Activated CD8-positive, alpha-beta T cell treated with anti-CD3 and anti-CD28 coated beads for 36 hours (primary cell): ENCODE measurements at regions not wholly inside any gene's neighbourhood (a gene's known extent, or its start where the extent isn't known, plus 50 kb on each side); places are given as distances from the start of the nearest gene placed in this dataset.

ENCODE experiments used
- ATAC-seq: fragments of 200-7000 bp; cut with Tn5 transposase; one replicate; pipeline ENCODE4 v1.10.0; 2021; ENCODE audit warnings: mild to moderate bottlenecking, moderate library complexity
- CTCF ChIA-PET: fragments of 350-600 bp; sonication (Branson Sonifier 250); formaldehyde crosslinking; loops from one replicate; lab custom pipeline; 2021; ENCODE audit warnings: antibody characterized with exemption; lab: Charles Lee
- POLR2A ChIA-PET: fragments of 350-600 bp; sonication (Branson Sonifier 250); formaldehyde crosslinking; loops from one replicate; lab custom pipeline; 2021; ENCODE audit warnings: antibody characterized with exemption; lab: Charles Lee
- DNase-seq: peaks from one replicate; pipeline ENCODE4 v3.0.0-alpha.2; 2020
- H3K27ac Mint-ChIP-seq: one replicate; pipeline ENCODE4 v1.8.0; 2021; ENCODE audit warnings: mild to moderate bottlenecking, mixed read lengths
- H3K27me3 Mint-ChIP-seq: one replicate; pipeline ENCODE4 v1.8.0; 2021; ENCODE audit warnings: mixed read lengths
- H3K36me3 Mint-ChIP-seq: one replicate; pipeline ENCODE4 v1.8.0; 2021; ENCODE audit warnings: low read depth, mixed read lengths
- H3K4me1 Mint-ChIP-seq: one replicate; pipeline ENCODE4 v1.8.0; 2021; ENCODE audit warnings: low read depth, mixed read lengths
- H3K4me3 Mint-ChIP-seq: one replicate; pipeline ENCODE4 v1.8.0; 2021; ENCODE audit warnings: mild to moderate bottlenecking, moderate library complexity, mixed read lengths
- H3K9me3 Mint-ChIP-seq: one replicate; pipeline ENCODE4 v1.8.0; 2021; ENCODE audit warnings: mixed read lengths
- intact Hi-C: fragments of 100-400 bp; cut with micrococcal nuclease; formaldehyde crosslinking; loops from one replicate; pipeline ENCODE4 v1.10.0; 2022
- TF ChIP-seq, protein P1 (sequence below): fragments of 200-600 bp; IDR thresholded peaks from one replicate; pipeline ENCODE4 v1.8.0; 2022; ENCODE audit warnings: antibody characterized with exemption, mild to moderate bottlenecking

DNA sequence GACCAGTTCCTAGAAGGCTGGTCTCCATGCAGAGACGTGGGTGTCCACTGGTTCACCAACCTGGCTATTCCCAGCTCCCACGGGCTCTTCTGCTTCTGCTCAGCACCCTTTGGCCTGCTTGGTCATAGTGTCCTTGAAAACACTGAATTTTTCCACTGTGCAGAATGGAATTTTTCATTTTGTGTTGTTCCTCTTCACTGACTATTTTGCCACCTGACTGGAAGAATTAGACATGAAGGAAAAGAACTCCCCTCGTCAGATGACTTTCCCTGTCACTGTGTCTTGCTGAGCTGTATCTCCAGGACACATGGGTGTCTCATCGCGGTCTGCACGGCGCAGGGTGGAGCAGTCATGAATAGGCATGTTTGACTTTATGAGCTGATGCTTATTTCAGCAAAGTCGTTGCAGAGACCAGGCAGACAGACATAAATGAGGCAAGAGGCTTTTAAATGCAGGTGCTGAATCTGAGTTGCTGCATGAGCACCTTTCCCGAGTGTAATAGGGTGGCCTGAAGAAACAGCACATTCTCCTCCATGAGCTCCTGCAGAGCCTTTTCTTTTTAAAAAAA, 50.2 kb upstream of the SEMA4D start:
- TF ChIP-seq, protein P1, sequence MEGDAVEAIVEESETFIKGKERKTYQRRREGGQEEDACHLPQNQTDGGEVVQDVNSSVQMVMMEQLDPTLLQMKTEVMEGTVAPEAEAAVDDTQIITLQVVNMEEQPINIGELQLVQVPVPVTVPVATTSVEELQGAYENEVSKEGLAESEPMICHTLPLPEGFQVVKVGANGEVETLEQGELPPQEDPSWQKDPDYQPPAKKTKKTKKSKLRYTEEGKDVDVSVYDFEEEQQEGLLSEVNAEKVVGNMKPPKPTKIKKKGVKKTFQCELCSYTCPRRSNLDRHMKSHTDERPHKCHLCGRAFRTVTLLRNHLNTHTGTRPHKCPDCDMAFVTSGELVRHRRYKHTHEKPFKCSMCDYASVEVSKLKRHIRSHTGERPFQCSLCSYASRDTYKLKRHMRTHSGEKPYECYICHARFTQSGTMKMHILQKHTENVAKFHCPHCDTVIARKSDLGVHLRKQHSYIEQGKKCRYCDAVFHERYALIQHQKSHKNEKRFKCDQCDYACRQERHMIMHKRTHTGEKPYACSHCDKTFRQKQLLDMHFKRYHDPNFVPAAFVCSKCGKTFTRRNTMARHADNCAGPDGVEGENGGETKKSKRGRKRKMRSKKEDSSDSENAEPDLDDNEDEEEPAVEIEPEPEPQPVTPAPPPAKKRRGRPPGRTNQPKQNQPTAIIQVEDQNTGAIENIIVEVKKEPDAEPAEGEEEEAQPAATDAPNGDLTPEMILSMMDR = no peak
- ChIA-PET POLR2A (interaction anchor here (1.0 to 3.1 kb wide), 14 partner anchors 8 to 238 kb away, joined by 3 to 25 read pairs (median 6); no protein-coding TSS in a partner anchor), CTCF (interaction anchor here (0.7 to 4.5 kb wide), 58 partner anchors 11 to 223 kb away, joined by 3 to 95 read pairs (median 7); no protein-coding TSS in a partner anchor)
- no peak for DNase-seq
- H3K27ac Mint-ChIP-seq = peak overlapping the region; percentile 71
- peaks cover 11% of the 10 kb centered on the region for H3K36me3 Mint-ChIP-seq
- H3K4me1 Mint-ChIP-seq = peaks cover 17% of the 10 kb centered on the region
- intact Hi-C loops = loop anchor here (5.0 kb wide), 1 partner anchor 126 kb away; no protein-coding TSS in a partner anchor
- no peak for ATAC-seq
- no peak overlapping the region for H3K4me3 Mint-ChIP-seq
- H3K27me3 Mint-ChIP-seq = no peaks in the 10 kb centered on the region
- peaks cover 17% of the 10 kb centered on the region for H3K9me3 Mint-ChIP-seq
